Osteoblast (primary cell): ENCODE measurements at regions not wholly inside any gene's neighbourhood (a gene's known extent, or its start where the extent isn't known, plus 50 kb on each side); places are given as distances from the start of the nearest gene placed in this dataset.

Source experiments
- DNase-seq: peaks from one replicate; pipeline ENCODE4 v3.0.0; 2011; ENCODE audit warnings: low spot score, mixed read lengths; ENCODE audit not compliant: insufficient read length; ENCODE audit errors: missing footprints
- H2AFZ ChIP-seq: 2 replicates; pipeline ENCODE4 v1.6.0; 2011; ENCODE audit warnings: mild to moderate bottlenecking, low read length
- H3K27ac ChIP-seq: 2 replicates; pipeline ENCODE4 v1.5.1; 2011; ENCODE audit warnings: mild to moderate bottlenecking, low read depth, low read length, moderate library complexity
- H3K27me3 ChIP-seq: 2 replicates; pipeline ENCODE4 v1.6.0; 2012; ENCODE audit warnings: mild to moderate bottlenecking, control low read depth, inconsistent platforms, low read length, moderate library complexity; ENCODE audit not compliant: insufficient read depth
- H3K36me3 ChIP-seq: 2 replicates; pipeline ENCODE4 v1.5.1; 2011; ENCODE audit warnings: mild to moderate bottlenecking, low read length, control low read depth, moderate library complexity; ENCODE audit not compliant: insufficient read depth
- H3K4me1 ChIP-seq: 2 replicates; pipeline ENCODE4 v1.5.1; 2011; ENCODE audit warnings: mild to moderate bottlenecking, low read length, control low read depth, moderate library complexity; ENCODE audit not compliant: insufficient read depth
- H3K4me2 ChIP-seq: 2 replicates; pipeline ENCODE4 v1.6.0; 2011; ENCODE audit warnings: mild to moderate bottlenecking, low read length; ENCODE audit not compliant: insufficient read depth
- H3K4me3 ChIP-seq: fragments of 200-600 bp; sonication (generic); 3 replicates; pipeline ENCODE4 v1.5.1; 2012; ENCODE audit warnings: mild to moderate bottlenecking, low read length, inconsistent platforms; ENCODE audit not compliant: insufficient read depth
- H3K79me2 ChIP-seq: 2 replicates; pipeline ENCODE4 v1.6.0; 2012; ENCODE audit warnings: mild to moderate bottlenecking, low read length, control low read depth, inconsistent platforms; ENCODE audit not compliant: insufficient read depth
- H3K9me3 ChIP-seq: 2 replicates; pipeline ENCODE4 v1.5.1; 2011; ENCODE audit warnings: low read depth, low read length, control low read depth
- H4K20me1 ChIP-seq: 2 replicates; pipeline ENCODE4 v1.6.0; 2012; ENCODE audit warnings: mild to moderate bottlenecking, low read length, control low read depth; ENCODE audit not compliant: insufficient read depth
- TF ChIP-seq, protein P1 (sequence below): IDR thresholded peaks from 2 replicates; pipeline ENCODE4 v1.5.1; 2011; ENCODE audit warnings: mild to moderate bottlenecking, low read depth, low read length, moderate library complexity; ENCODE audit errors: extremely low read depth

DNA sequence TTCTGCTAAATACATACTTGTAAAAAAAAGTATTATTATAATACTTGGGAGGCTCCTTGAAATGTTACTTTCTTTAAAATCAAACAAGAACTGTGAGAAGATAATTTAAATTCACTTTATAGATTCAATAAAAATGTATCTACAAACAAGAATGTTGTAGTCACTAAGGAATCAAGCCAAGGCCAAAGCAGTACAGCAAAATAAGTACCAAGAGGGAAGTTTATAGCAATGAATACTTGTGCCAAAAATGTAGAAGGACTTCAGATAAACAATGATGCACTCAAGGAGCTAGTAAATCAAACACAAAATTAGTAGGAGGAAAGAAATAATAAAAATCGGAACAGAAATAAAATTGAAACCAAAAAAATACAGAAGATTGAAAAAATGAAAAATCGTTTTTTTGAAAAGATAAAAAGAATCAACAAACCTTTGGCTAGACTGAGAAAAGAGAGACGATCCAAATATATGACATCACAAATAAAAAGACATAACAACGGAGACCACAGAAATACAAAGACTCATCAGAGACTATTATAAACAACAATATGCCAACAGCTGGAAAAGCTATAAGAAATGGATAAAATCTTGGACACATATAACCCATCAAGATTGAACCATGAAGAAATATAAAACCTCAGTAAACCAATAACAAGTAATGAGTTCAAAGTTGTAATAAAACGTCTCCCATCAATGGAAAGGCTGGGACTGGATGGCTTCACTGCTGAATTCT lies 286.0 kb upstream of the TMEM229A start:
- no peak overlapping the region for H3K4me3 ChIP-seq
- no peaks in the 10 kb centered on the region for H3K79me2 ChIP-seq
- no peaks in the 10 kb centered on the region for H3K4me1 ChIP-seq
- TF ChIP-seq, protein P1, sequence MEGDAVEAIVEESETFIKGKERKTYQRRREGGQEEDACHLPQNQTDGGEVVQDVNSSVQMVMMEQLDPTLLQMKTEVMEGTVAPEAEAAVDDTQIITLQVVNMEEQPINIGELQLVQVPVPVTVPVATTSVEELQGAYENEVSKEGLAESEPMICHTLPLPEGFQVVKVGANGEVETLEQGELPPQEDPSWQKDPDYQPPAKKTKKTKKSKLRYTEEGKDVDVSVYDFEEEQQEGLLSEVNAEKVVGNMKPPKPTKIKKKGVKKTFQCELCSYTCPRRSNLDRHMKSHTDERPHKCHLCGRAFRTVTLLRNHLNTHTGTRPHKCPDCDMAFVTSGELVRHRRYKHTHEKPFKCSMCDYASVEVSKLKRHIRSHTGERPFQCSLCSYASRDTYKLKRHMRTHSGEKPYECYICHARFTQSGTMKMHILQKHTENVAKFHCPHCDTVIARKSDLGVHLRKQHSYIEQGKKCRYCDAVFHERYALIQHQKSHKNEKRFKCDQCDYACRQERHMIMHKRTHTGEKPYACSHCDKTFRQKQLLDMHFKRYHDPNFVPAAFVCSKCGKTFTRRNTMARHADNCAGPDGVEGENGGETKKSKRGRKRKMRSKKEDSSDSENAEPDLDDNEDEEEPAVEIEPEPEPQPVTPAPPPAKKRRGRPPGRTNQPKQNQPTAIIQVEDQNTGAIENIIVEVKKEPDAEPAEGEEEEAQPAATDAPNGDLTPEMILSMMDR = no peak
- no peak overlapping the region for H3K27ac ChIP-seq
- no peaks in the 10 kb centered on the region for H3K27me3 ChIP-seq
- no peaks in the 10 kb centered on the region for H3K9me3 ChIP-seq
- H2AFZ ChIP-seq = no peak overlapping the region
- no peak overlapping the region for H3K4me2 ChIP-seq
- no peaks in the 10 kb centered on the region for H4K20me1 ChIP-seq
- H3K36me3 ChIP-seq = no peaks in the 10 kb centered on the region
- DNase-seq = no peak

DNA sequence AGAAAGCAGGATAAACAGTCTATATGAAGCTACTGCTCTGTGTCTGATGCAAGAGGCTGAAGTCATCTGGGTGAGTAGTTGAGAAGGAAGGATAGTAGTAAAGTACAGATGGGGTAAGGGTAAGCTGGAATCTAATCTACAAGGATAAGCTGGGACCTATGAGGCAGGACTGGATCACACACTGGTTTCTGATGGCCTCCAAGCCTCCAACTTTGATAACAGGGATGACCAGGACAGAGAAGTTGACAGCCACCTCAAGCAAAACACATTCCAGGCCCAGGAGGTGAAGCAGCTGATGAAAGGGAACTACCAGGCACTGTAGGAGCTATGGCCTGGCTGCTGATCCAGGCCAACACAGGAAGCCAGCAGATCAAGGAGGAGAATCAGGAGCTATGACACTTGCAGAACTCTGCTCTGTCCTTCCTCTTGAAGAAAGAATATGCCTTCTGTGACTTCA lies 278.1 kb upstream of the TMEM229A start:
- Histone ChIP-seq H3K4me1 (no peaks in the 10 kb centered on the region), H3K9me3 (no peaks in the 10 kb centered on the region), H3K27me3 (no peaks in the 10 kb centered on the region), H3K4me2 (no peak overlapping the region), H4K20me1 (no peaks in the 10 kb centered on the region), H3K4me3 (no peak overlapping the region), H3K27ac (no peak overlapping the region), H3K79me2 (no peaks in the 10 kb centered on the region), H3K36me3 (no peaks in the 10 kb centered on the region), H2AFZ (no peak overlapping the region)
- TF ChIP-seq, protein P1 = no peak
- DNase-seq = no peak

DNA sequence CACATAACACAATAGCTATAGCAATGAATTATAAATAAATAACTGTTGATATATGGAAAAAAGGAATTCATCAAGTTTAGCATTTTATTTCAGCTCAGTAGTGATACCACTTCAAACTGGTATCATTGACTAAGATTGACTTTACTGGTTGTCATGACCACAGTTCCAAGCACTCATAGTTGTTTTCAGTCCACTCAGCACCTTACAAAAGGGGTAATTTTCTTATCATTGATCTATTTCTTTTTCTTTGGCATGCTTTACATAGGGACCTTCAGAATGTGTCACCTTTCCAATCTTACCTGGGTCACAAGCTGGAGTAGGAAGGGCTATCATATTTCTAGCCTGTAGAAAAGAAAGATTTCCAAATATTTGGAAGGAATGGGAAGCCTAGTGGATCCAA lies 275.5 kb upstream of the TMEM229A start:
- Histone ChIP-seq H3K79me2 (no peaks in the 10 kb centered on the region), H3K4me1 (no peaks in the 10 kb centered on the region), H3K36me3 (no peaks in the 10 kb centered on the region), H3K4me3 (no peak overlapping the region), H3K4me2 (no peak overlapping the region), H2AFZ (no peak overlapping the region), H3K9me3 (no peaks in the 10 kb centered on the region), H3K27me3 (no peaks in the 10 kb centered on the region), H4K20me1 (no peaks in the 10 kb centered on the region), H3K27ac (no peak overlapping the region)
- DNase-seq = no peak
- TF ChIP-seq, protein P1 = no peak

DNA sequence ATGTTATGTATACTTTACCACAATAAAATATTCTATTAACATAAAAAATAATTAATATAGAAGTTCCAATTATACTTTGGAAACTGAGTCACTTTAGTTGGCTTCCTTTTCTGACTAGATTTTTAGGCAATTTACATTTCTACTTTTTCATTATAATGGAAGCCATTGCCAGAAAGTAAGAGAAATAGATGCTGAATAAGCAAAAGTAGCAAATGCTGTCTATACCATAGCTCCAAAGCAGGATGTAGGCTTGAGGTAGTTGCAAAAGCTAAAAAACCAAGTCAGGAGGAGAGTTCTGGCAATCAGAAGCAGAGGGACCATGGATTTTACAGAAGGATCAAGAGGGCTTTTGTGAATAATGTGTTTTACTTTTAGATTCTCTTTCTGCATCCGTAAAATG lies 262.4 kb upstream of the TMEM229A start:
- TF ChIP-seq, protein P1 = no peak
- Histone ChIP-seq H4K20me1 (no peaks in the 10 kb centered on the region), H3K36me3 (no peaks in the 10 kb centered on the region), H3K27me3 (no peaks in the 10 kb centered on the region), H3K79me2 (no peaks in the 10 kb centered on the region), H3K4me3 (no peak overlapping the region), H3K9me3 (peaks cover 3% of the 10 kb centered on the region), H3K4me1 (no peaks in the 10 kb centered on the region), H3K4me2 (no peak overlapping the region), H3K27ac (no peak overlapping the region), H2AFZ (no peak overlapping the region)
- no peak for DNase-seq
